ENCODE measurements at regions not wholly inside any gene's neighbourhood (a gene's known extent, or its start where the extent isn't known, plus 50 kb on each side); places are given as distances from the start of the nearest gene placed in this dataset.

DNA sequence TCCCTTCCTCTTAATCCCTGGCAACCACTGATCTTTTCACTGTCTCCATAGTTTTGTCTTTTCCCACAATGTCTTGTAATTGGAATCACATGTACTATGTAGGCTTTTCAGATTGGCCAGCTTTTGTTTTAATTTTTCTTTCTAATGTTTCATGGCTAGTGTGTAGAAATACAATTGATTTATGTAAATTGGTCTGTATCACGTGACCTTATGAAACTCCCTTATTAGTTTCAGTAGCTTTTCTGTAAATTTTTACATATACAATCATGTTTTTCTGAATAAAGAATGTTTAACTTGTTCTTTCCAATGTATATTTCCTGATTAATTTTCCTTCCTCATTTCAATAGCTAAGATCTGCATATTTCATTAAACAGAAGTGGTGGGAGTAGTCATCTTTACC is 319.3 kb downstream of the MDFIC start:
- no peak overlapping the region for H2AFZ ChIP-seq (ENCODE audit: low read length)
- no peak overlapping the region for H3K23ac ChIP-seq (ENCODE audit: insufficient read length)
- no peak overlapping the region for H2BK12ac ChIP-seq (ENCODE audit: low read depth, low read length)
- H3K4me3 ChIP-seq (ENCODE audit: extremely low read depth in 1 of 4, insufficient read depth in 2 of 4, low read depth in 3 of 4, low read length in 4 of 4), result no peak overlapping the region
- H2BK20ac ChIP-seq (ENCODE audit: low read length), result no peak overlapping the region
- no peaks in the 10 kb centered on the region for H3K79me2 ChIP-seq (ENCODE audit: control insufficient read depth in 1 of 2, insufficient read depth in 2 of 2, low read length in 2 of 2)
- DNase-seq (ENCODE audit: low read depth in 1 of 2, low spot score in 2 of 2) (no peak), FAIRE-seq (no peak)
- no peaks in the 10 kb centered on the region for H3K9me3 ChIP-seq (ENCODE audit: insufficient read depth in 2 of 2, low read depth in 1 of 2, low read length in 1 of 2)
- H3K27ac ChIP-seq (ENCODE audit: low read depth, low read length), result no peak overlapping the region
- CTCF ChIA-PET (ENCODE audit: partially characterized antibody), result interaction anchor here (0.5 kb wide), 1 partner anchor 179 kb away, joined by 3 read pairs; no protein-coding TSS in a partner anchor
- no peak overlapping the region for H3K14ac ChIP-seq (ENCODE audit: insufficient read length)
- no peak overlapping the region for H3K4ac ChIP-seq (replicated peaks; ENCODE audit: insufficient read length, low read depth, low read length)
- H3K4me1 ChIP-seq (replicated peaks in 1 of 4; ENCODE audit: control insufficient read depth in 3 of 4, insufficient read depth in 4 of 4, low read length in 3 of 4), result no peaks in the 10 kb centered on the region
- no peaks in the 10 kb centered on the region for H3K27me3 ChIP-seq (replicated peaks in 1 of 4; ENCODE audit: control insufficient read depth in 3 of 4, extremely low read depth in 1 of 4, insufficient read depth in 3 of 4, low read length in 3 of 4)
- H2AK5ac ChIP-seq (ENCODE audit: low read depth, low read length), result no peak overlapping the region
- no peak overlapping the region for H4K8ac ChIP-seq (ENCODE audit: extremely low read depth, insufficient read depth, low read length)
- H2BK120ac ChIP-seq (replicated peaks; ENCODE audit: low read depth, low read length), result no peak overlapping the region
- no peak overlapping the region for H3K9ac ChIP-seq (replicated peaks in 1 of 4; ENCODE audit: extremely low read depth in 1 of 4, low read depth in 3 of 4, low read length in 3 of 4)
- H3K56ac ChIP-seq (replicated peaks; ENCODE audit: insufficient read length, low read depth, low read length), result no peak overlapping the region
- no peaks in the 10 kb centered on the region for H3K36me3 ChIP-seq (ENCODE audit: control insufficient read depth in 2 of 4, insufficient read depth in 4 of 4, low read length in 3 of 4)
- no peaks in the 10 kb centered on the region for H4K20me1 ChIP-seq (replicated peaks in 1 of 2; ENCODE audit: control insufficient read depth in 1 of 2, insufficient read depth in 2 of 2, low read length in 2 of 2)
- H3K79me1 ChIP-seq (ENCODE audit: low read depth, low read length), result no peaks in the 10 kb centered on the region
- H3K23me2 ChIP-seq (ENCODE audit: low read depth, low read length), result no peaks in the 10 kb centered on the region
- no peak overlapping the region for H4K5ac ChIP-seq (ENCODE audit: insufficient read length, low read depth, low read length)
- 88% methylated on average over 1 of the region's 1 CpG; no CpG with 5 or more reads in 1 of the 2 experiments for WGBS, 2 experiments (ENCODE audit: extremely low coverage in 1 of 2, insufficient coverage in 1 of 2, insufficient read length in 1 of 2, insufficient replicate concordance in 2 of 2, low coverage in 1 of 2, low lambda C conversion rate in 2 of 2, missing lambda C conversion rate in 1 of 2)
- H3K18ac ChIP-seq (ENCODE audit: extremely low read depth, low read length), result no peak overlapping the region
- no peak overlapping the region for H4K91ac ChIP-seq (replicated peaks; ENCODE audit: insufficient read length, low read length)
- no peak overlapping the region for H2BK15ac ChIP-seq (ENCODE audit: low read length)
- no peak overlapping the region for H3K4me2 ChIP-seq (ENCODE audit: insufficient read depth in 1 of 2, low read depth in 2 of 2, low read length in 2 of 2)
- H2BK5ac ChIP-seq (ENCODE audit: low read depth, low read length), result no peak overlapping the region
- POLR2A ChIA-PET (ENCODE audit: partially characterized antibody), result no interaction called here
- no peak for TF ChIP-seq BACH1 (IDR thresholded peaks at IDR 0.05; ENCODE audit: low read length)
- TF ChIP-seq TAF1 (IDR thresholded peaks at IDR 0.05; ENCODE audit: low read depth, low read length), result no peak
- TF ChIP-seq FOSL1 (IDR thresholded peaks at IDR 0.05; ENCODE audit: insufficient read depth, low read depth, low read length), result no peak
- no peak for TF ChIP-seq SP2 (IDR thresholded peaks at IDR 0.05; ENCODE audit: low read length)
- no peak for TF ChIP-seq NRF1 (IDR thresholded peaks at IDR 0.05; ENCODE audit: low read depth, low read length)
- TF ChIP-seq, protein P1, sequence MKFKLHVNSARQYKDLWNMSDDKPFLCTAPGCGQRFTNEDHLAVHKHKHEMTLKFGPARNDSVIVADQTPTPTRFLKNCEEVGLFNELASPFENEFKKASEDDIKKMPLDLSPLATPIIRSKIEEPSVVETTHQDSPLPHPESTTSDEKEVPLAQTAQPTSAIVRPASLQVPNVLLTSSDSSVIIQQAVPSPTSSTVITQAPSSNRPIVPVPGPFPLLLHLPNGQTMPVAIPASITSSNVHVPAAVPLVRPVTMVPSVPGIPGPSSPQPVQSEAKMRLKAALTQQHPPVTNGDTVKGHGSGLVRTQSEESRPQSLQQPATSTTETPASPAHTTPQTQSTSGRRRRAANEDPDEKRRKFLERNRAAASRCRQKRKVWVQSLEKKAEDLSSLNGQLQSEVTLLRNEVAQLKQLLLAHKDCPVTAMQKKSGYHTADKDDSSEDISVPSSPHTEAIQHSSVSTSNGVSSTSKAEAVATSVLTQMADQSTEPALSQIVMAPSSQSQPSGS (IDR thresholded peaks at IDR 0.05; ENCODE audit: low read length), result no peak
- TF ChIP-seq JUN (IDR thresholded peaks at IDR 0.05; ENCODE audit: low read depth, low read length), result no peak
- TF ChIP-seq CREB1 (IDR thresholded peaks at IDR 0.05), result no peak
- TF ChIP-seq, protein P2, sequence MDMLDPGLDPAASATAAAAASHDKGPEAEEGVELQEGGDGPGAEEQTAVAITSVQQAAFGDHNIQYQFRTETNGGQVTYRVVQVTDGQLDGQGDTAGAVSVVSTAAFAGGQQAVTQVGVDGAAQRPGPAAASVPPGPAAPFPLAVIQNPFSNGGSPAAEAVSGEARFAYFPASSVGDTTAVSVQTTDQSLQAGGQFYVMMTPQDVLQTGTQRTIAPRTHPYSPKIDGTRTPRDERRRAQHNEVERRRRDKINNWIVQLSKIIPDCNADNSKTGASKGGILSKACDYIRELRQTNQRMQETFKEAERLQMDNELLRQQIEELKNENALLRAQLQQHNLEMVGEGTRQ (IDR thresholded peaks at IDR 0.05; ENCODE audit: low read length), result no peak
- no peak for TF ChIP-seq SRF (IDR thresholded peaks at IDR 0.05; ENCODE audit: low read depth, low read length)
